ENCODE measurements at regions not wholly inside any gene's neighbourhood (a gene's known extent, or its start where the extent isn't known, plus 50 kb on each side); places are given as distances from the start of the nearest gene placed in this dataset.
"Not testable (repeated sequence)": the region's sequence is repeated elsewhere in the genome, so short reads cannot be mapped to it uniquely, and the experiment has no call there.

- no peak for DNase-seq
Observed at GRCh38 chr9:27818348-27818747, 245.1 kb upstream of the C9orf72 start.

- DNase-seq, result no peak
Observed at GRCh38 chr9:27828908-27829307, 255.6 kb upstream of the C9orf72 start.

- DNase-seq, result no peak
Observed at GRCh38 chr9:27829621-27830020, 256.3 kb upstream of the C9orf72 start.

- DNase-seq, result not testable (repeated sequence)
Observed at GRCh38 chr9:27832108-27832507, 258.8 kb upstream of the C9orf72 start.

GRCh38 chr9:27835286-27835685, 262.0 kb upstream of the C9orf72 start:
- no peak for DNase-seq

- DNase-seq, result no peak
Observed at GRCh38 chr9:27835746-27836145, 262.5 kb upstream of the C9orf72 start.

GRCh38 chr9:27836661-27837401, 263.6 kb upstream of the C9orf72 start:
- DNase-seq, result no peak

- DNase-seq, result no peak
Observed at GRCh38 chr9:27838876-27839275, 265.6 kb upstream of the C9orf72 start.

- peak in 1 of 3 donors; percentile 5 for DNase-seq
Observed at GRCh38 chr9:27839767-27840166, 266.5 kb upstream of the C9orf72 start.

- DNase-seq, result no peak
Observed at GRCh38 chr9:27844797-27845196, 271.5 kb upstream of the C9orf72 start.

GRCh38 chr9:27847380-27847779, 274.1 kb upstream of the C9orf72 start:
- DNase-seq, result no peak

- DNase-seq, result no peak
Observed at GRCh38 chr9:27847818-27848217, 274.5 kb upstream of the C9orf72 start.

- DNase-seq, result no peak
Observed at GRCh38 chr9:27848315-27848714, 275.0 kb upstream of the C9orf72 start.

GRCh38 chr9:27851858-27852257, 278.6 kb upstream of the C9orf72 start:
- no peak for DNase-seq

GRCh38 chr9:27853529-27853928, 280.2 kb upstream of the C9orf72 start:
- no peak for DNase-seq

- no peak for DNase-seq
Observed at GRCh38 chr9:27856054-27856453, 282.8 kb upstream of the C9orf72 start.

GRCh38 chr9:27856748-27857147, 283.5 kb upstream of the C9orf72 start:
- no peak for DNase-seq

- no peak for DNase-seq
Observed at GRCh38 chr9:27861887-27862286, 288.6 kb upstream of the C9orf72 start.

GRCh38 chr9:27864644-27865438, 291.6 kb upstream of the C9orf72 start:
- DNase-seq, result no peak

GRCh38 chr9:27866741-27867140, 293.5 kb upstream of the C9orf72 start:
- no peak for DNase-seq

- DNase-seq, result no peak
Observed at GRCh38 chr9:27870404-27870803, 297.1 kb upstream of the C9orf72 start.

- no peak for DNase-seq
Observed at GRCh38 chr9:27880156-27880555, 306.9 kb upstream of the C9orf72 start.

- DNase-seq, result no peak
Observed at GRCh38 chr9:27880635-27881034, 307.4 kb upstream of the C9orf72 start.

GRCh38 chr9:27888661-27889295, 315.5 kb upstream of the C9orf72 start:
- DNase-seq, result peak in 2 of 3 donors; percentile 7 to 10

All from suppressor macrophage treated with lipopolysaccharide for 1 hour (primary cell).